H1 (cell line): ENCODE measurements at regions not wholly inside any gene's neighbourhood (a gene's known extent, or its start where the extent isn't known, plus 50 kb on each side); places are given as distances from the start of the nearest gene placed in this dataset.

Experiments used
- NANOG ChIP-seq: IDR thresholded peaks from 2 replicates; pipeline ENCODE4 v1.6.1; 2011; ENCODE audit warnings: low read length, low read depth, mild to moderate bottlenecking, inconsistent platforms; ENCODE audit not compliant: insufficient read depth, poor library complexity, severe bottlenecking

DNA sequence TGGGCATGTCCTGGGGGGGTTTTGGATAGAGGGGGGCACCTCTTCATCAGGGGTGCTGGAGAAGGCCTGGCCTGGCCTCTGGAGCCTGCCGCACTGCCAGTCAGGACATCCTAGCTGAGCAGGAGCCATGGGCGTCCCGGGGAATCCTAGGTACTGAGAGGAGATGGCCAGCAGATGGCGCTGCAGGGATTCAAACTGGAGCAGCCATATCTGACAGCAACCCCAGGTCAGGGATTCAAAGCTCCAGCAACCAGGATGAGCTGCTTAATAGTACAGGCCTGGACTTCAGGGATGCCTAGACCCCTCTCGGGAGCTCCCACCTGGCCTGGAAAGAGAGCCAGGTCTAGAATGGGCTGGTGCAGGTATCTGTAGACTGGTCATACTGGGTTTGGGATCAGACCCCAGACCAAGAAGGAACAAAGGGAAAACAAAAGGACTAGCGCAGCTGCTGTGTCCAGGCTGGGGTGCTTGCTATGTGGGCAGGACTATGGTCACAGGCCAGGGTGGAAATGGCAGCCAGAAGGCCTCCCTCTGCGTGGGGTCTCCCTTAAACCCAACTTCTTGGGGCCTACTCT lies 306.9 kb upstream of the RBFOX1 start (continued):
- TF ChIP-seq NANOG = no peak
- TF ChIP-seq, all 59 proteins: peak for 3
